Lower lobe of right lung (tissue), 2 donors: ENCODE measurements at regions not wholly inside any gene's neighbourhood (a gene's known extent, or its start where the extent isn't known, plus 50 kb on each side); places are given as distances from the start of the nearest gene placed in this dataset.

Source experiments
- ATAC-seq, 2 donors: fragments of 200-7000 bp; cut with Tn5 transposase; one replicate each; pipeline ENCODE4 v1.9.1; 2020 to 2022; ENCODE audit warnings: mild to moderate bottlenecking in 2 of 2, moderate library complexity in 2 of 2
- DNase-seq: peaks from one replicate; pipeline ENCODE4 v3.0.0-alpha.2; 2020
- H3K27ac ChIP-seq: fragments of 200-600 bp; one replicate; pipeline ENCODE4 v1.8.0; 2022
- H3K27me3 ChIP-seq: fragments of 200-600 bp; one replicate; pipeline ENCODE4 v1.8.0; 2022; ENCODE audit warnings: low read depth
- H3K36me3 ChIP-seq: fragments of 200-600 bp; one replicate; pipeline ENCODE4 v1.8.0; 2022; ENCODE audit warnings: mild to moderate bottlenecking
- H3K4me1 ChIP-seq: fragments of 200-600 bp; one replicate; pipeline ENCODE4 v1.8.0; 2022
- H3K4me3 ChIP-seq: fragments of 200-600 bp; one replicate; pipeline ENCODE4 v1.8.0; 2022; ENCODE audit warnings: mild to moderate bottlenecking
- H3K9me3 ChIP-seq: fragments of 200-600 bp; one replicate; pipeline ENCODE4 v1.8.0; 2022
- intact Hi-C: fragments of 100-400 bp; cut with DNase I; formaldehyde crosslinking; loops from one replicate; pipeline ENCODE4 v1.11.0; 2022
- TF ChIP-seq, protein P1 (sequence below): fragments of 200-600 bp; IDR thresholded peaks from one replicate; pipeline ENCODE4 v1.8.0; 2022; ENCODE audit warnings: antibody characterized with exemption, mild to moderate bottlenecking
- donor health status: DM: no; HTN: yes; CAD: no; lungs with severe emphysema.

DNA sequence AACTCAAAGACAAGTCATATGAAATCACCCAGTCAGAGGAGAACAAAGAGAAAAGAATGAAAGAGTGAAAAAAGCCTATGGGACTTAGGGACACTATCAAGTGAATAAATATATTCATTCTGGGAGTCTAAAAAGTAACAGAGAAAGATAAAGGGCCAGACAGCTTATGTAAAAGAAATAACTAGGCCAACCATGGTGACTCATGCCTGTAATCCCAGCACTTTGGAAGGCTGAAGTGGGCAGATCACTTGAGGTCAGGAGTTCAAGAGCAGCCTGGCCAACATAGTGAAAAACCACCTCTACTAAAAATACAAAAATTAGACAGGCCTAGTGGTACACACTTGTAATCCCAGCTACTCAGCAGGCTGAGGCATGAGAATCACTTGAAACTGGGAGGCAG lies 154.7 kb upstream of the TMEM106B start:
- TF ChIP-seq, protein P1, sequence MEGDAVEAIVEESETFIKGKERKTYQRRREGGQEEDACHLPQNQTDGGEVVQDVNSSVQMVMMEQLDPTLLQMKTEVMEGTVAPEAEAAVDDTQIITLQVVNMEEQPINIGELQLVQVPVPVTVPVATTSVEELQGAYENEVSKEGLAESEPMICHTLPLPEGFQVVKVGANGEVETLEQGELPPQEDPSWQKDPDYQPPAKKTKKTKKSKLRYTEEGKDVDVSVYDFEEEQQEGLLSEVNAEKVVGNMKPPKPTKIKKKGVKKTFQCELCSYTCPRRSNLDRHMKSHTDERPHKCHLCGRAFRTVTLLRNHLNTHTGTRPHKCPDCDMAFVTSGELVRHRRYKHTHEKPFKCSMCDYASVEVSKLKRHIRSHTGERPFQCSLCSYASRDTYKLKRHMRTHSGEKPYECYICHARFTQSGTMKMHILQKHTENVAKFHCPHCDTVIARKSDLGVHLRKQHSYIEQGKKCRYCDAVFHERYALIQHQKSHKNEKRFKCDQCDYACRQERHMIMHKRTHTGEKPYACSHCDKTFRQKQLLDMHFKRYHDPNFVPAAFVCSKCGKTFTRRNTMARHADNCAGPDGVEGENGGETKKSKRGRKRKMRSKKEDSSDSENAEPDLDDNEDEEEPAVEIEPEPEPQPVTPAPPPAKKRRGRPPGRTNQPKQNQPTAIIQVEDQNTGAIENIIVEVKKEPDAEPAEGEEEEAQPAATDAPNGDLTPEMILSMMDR: no peak

DNA sequence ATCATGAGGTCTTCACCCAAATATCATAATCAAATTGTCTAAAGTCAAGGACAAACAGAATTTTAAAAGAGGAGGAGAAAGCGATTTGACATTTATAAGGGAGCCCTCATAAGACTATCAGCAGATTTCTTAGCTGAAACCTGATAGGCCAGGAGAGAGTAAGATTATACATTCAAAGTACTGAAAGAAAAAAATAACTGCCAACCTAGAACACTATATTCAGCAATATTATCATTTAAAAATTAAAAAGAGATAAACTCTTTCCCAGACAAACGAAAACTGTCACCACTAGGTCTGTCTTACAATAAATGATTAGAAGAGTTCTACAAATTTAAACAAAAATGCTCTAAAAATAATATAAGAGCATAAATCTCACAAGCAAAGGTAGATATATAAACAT lies 154.1 kb upstream of the TMEM106B start:
- TF ChIP-seq, protein P1: no peak
- no peaks in the 10 kb centered on the region for H3K27me3 ChIP-seq
- no peak overlapping the region for H3K27ac ChIP-seq
- no peak overlapping the region for H3K4me3 ChIP-seq
- DNase-seq: no peak
- H3K4me1 ChIP-seq: no peaks in the 10 kb centered on the region
- peaks cover 6% of the 10 kb centered on the region for H3K9me3 ChIP-seq
- intact Hi-C loops: no loop called here
- H3K36me3 ChIP-seq: no peaks in the 10 kb centered on the region
- ATAC-seq: no peak

More for the DNA sequence above, 154.7 kb upstream of the TMEM106B start:
- H3K4me1 ChIP-seq: no peaks in the 10 kb centered on the region
- no peaks in the 10 kb centered on the region for H3K27me3 ChIP-seq
- no peaks in the 10 kb centered on the region for H3K36me3 ChIP-seq
- ATAC-seq (no peak), DNase-seq (no peak)
- H3K4me3 ChIP-seq: no peak overlapping the region
- peaks cover 6% of the 10 kb centered on the region for H3K9me3 ChIP-seq
- intact Hi-C loops: no loop called here
- no peak overlapping the region for H3K27ac ChIP-seq

DNA sequence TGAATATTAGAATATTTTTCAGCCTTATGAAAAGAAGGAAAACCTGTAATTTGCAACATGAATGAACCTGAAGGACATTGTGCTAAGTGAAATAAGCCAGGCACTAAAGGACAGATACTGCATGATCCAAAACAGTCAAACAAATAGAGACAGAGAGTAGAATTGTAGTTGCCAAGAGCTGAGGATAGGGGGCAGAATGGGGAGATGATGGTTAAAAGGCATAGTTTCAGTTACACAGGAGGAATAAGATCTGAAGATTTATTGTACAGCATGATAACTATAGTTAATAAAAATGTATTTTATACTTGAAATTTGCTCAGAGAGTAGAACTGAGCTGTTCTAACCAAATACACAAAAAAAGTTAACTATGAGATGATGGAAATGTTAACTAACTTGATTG lies 149.0 kb upstream of the TMEM106B start:
- no peak for DNase-seq
- TF ChIP-seq, protein P1: no peak
- H3K27me3 ChIP-seq: no peaks in the 10 kb centered on the region
- peaks cover 2% of the 10 kb centered on the region for H3K9me3 ChIP-seq
- H3K27ac ChIP-seq: no peak overlapping the region
- H3K4me3 ChIP-seq: no peak overlapping the region
- no peak for ATAC-seq
- no peaks in the 10 kb centered on the region for H3K4me1 ChIP-seq
- intact Hi-C loops: no loop called here
- H3K36me3 ChIP-seq: no peaks in the 10 kb centered on the region

DNA sequence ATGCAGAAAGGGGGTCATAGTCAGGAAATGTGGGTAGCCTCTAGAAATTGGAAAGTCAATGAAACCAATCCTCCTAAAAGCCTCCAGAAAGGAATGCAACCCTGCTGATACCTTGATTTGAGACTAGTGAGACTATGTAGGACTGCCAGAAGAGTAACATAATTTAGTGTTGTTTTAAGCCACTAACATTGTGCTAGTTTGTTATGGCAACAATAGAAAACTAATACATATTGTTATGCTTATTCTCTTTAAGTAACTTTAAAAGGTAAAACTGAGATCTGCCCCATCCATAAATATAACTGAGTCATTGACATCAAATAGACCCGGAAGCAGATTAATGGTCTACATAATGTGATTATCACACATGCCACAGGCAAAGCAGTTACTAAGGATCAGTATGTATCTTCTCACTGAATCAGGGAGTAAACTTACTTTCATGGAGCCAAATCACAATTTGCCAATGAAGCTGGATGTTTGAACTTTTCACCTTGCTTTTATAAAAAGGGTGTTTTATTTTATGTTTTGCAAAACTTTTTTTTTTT lies 146.4 kb upstream of the TMEM106B start:
- Histone ChIP-seq H3K4me3 (no peak overlapping the region), H3K27me3 (no peaks in the 10 kb centered on the region), H3K27ac (no peak overlapping the region), H3K36me3 (no peaks in the 10 kb centered on the region), H3K4me1 (no peaks in the 10 kb centered on the region), H3K9me3 (no peaks in the 10 kb centered on the region)
- intact Hi-C loops: loop anchor here (5.0 kb wide), 1 partner anchor 253 kb away; no protein-coding TSS in a partner anchor
- TF ChIP-seq, protein P1: no peak
- no peak for DNase-seq
- no peak for ATAC-seq

DNA sequence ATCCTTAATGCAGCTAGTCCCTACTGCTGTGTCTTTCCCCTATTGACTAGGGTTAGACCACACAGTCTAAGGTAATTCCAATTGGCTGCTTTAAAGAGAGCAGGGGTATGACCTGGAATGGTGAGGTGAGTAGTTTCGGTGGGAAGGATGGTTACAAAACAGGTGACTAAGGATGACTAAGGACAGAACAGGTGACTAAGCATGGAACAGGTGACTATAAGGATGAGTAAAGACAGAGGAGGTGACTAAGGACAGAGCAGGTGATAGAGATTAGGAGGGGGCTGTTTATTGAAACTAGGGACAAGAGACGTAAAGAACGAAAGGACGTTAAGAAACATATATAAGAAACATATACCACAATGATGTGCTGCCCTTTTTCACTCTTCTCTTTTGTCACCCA lies 145.1 kb upstream of the TMEM106B start:
- TF ChIP-seq, protein P1: no peak
- DNase-seq (no peak), ATAC-seq (no peak)
- Histone ChIP-seq H3K4me3 (no peak overlapping the region), H3K4me1 (no peaks in the 10 kb centered on the region), H3K9me3 (no peaks in the 10 kb centered on the region), H3K27me3 (no peaks in the 10 kb centered on the region), H3K36me3 (no peaks in the 10 kb centered on the region), H3K27ac (no peak overlapping the region)
- intact Hi-C loops: loop anchor here (5.0 kb wide), 1 partner anchor 251 kb away; no protein-coding TSS in a partner anchor
